HG03378 (cell line): ENCODE measurements at regions not wholly inside any gene's neighbourhood (a gene's known extent, or its start where the extent isn't known, plus 50 kb on each side); places are given as distances from the start of the nearest gene placed in this dataset.
"Not testable (repeated sequence)": the region's sequence is repeated elsewhere in the genome, so short reads cannot be mapped to it uniquely, and the experiment has no call there.

ENCODE experiments used
- ATAC-seq: cut with Tn5 transposase; IDR thresholded peaks from one replicate; pipeline ENCODE4 v1.9.1; 2021; ENCODE audit warnings: mild to moderate bottlenecking, moderate library complexity; ENCODE audit not compliant: unreplicated experiment

GRCh38 chr10:28434063-28434462, 98.9 kb upstream of the WAC start:
- ATAC-seq, result no peak

- no peak for ATAC-seq
These were observed 90.5 kb upstream of the WAC start for GRCh38 chr10:28442403-28442802.

- no peak for ATAC-seq
These were observed 88.9 kb upstream of the WAC start for GRCh38 chr10:28444031-28444430.

GRCh38 chr10:28445516-28445915, 87.4 kb upstream of the WAC start:
- no peak for ATAC-seq

GRCh38 chr10:28449382-28449781, 83.5 kb upstream of the WAC start:
- no peak for ATAC-seq

- ATAC-seq, result no peak
These were observed 83.0 kb upstream of the WAC start for GRCh38 chr10:28449926-28450325.

GRCh38 chr10:28453926-28454325, 79.0 kb upstream of the WAC start:
- ATAC-seq, result no peak

- ATAC-seq, result no peak
These were observed 75.8 kb upstream of the WAC start for GRCh38 chr10:28457110-28457509.

GRCh38 chr10:28457873-28458272, 75.0 kb upstream of the WAC start:
- not testable (repeated sequence) for ATAC-seq

- no peak for ATAC-seq
These were observed 73.3 kb upstream of the WAC start for GRCh38 chr10:28459453-28460144.

- ATAC-seq, result no peak
These were observed 69.8 kb upstream of the WAC start for GRCh38 chr10:28463141-28463540.

- ATAC-seq, result no peak
These were observed 69.1 kb upstream of the WAC start for GRCh38 chr10:28463676-28464395.

- ATAC-seq, result no peak
These were observed 65.3 kb upstream of the WAC start for GRCh38 chr10:28467615-28468014.

GRCh38 chr10:28468707-28469483, 64.0 kb upstream of the WAC start:
- no peak for ATAC-seq

GRCh38 chr10:28470873-28471651, 61.9 kb upstream of the WAC start:
- ATAC-seq, result no peak

GRCh38 chr10:28471652-28472050, 61.3 kb upstream of the WAC start:
- no peak for ATAC-seq

GRCh38 chr10:28478646-28479045, 54.3 kb upstream of the WAC start:
- ATAC-seq, result no peak

GRCh38 chr10:28479425-28479865, 53.5 kb upstream of the WAC start:
- ATAC-seq, result no peak

GRCh38 chr10:28479927-28480627, 52.8 kb upstream of the WAC start:
- no peak for ATAC-seq

- no peak for ATAC-seq
These were observed 52.3 kb upstream of the WAC start for GRCh38 chr10:28480628-28480965.
